SHP77 (cell line): ENCODE measurements at regions not wholly inside any gene's neighbourhood (a gene's known extent, or its start where the extent isn't known, plus 50 kb on each side); places are given as distances from the start of the nearest gene placed in this dataset.

Source experiments
- DNase-seq, 2 experiments: peaks; one replicate each; lab custom pipeline; 2025; lab: John Stamatoyannopoulos, UW

GRCh38 chr7:53965716-53966115, 576.5 kb upstream of the VSTM2A start:
- no peak for DNase-seq

GRCh38 chr7:53983480-53983879, 558.7 kb upstream of the VSTM2A start:
- DNase-seq, result no peak

GRCh38 chr7:53984776-53985175, 557.4 kb upstream of the VSTM2A start:
- DNase-seq, result no peak

- DNase-seq, result no peak
These were observed 553.8 kb upstream of the VSTM2A start for GRCh38 chr7:53988376-53988775.

GRCh38 chr7:53993224-53993623, 549.0 kb upstream of the VSTM2A start:
- peak; percentile 9 to 31 for DNase-seq

- DNase-seq, result no peak
These were observed 545.3 kb upstream of the VSTM2A start for GRCh38 chr7:53996876-53997275.

- no peak for DNase-seq
These were observed 527.4 kb upstream of the VSTM2A start for GRCh38 chr7:54014765-54015164.

GRCh38 chr7:54015251-54015650, 526.9 kb upstream of the VSTM2A start:
- peak in 1 of 2 experiments; percentile 13 for DNase-seq

GRCh38 chr7:54037873-54038272, 504.3 kb upstream of the VSTM2A start:
- no peak for DNase-seq

- no peak for DNase-seq
These were observed 481.5 kb upstream of the VSTM2A start for GRCh38 chr7:54060643-54061042.

- DNase-seq, result no peak
These were observed 475.5 kb upstream of the VSTM2A start for GRCh38 chr7:54066643-54067042.

- DNase-seq, result no peak
These were observed 472.3 kb upstream of the VSTM2A start for GRCh38 chr7:54069843-54070242.

- no peak for DNase-seq
These were observed 469.5 kb upstream of the VSTM2A start for GRCh38 chr7:54072710-54073109.

- no peak for DNase-seq
These were observed 465.6 kb upstream of the VSTM2A start for GRCh38 chr7:54076616-54077015.

- no peak for DNase-seq
These were observed 461.6 kb upstream of the VSTM2A start for GRCh38 chr7:54080525-54080924.

GRCh38 chr7:54080971-54081370, 461.2 kb upstream of the VSTM2A start:
- no peak for DNase-seq

GRCh38 chr7:54084340-54084739, 457.8 kb upstream of the VSTM2A start:
- DNase-seq, result no peak

- no peak for DNase-seq
These were observed 451.4 kb upstream of the VSTM2A start for GRCh38 chr7:54090652-54091213.

GRCh38 chr7:54091322-54091721, 450.9 kb upstream of the VSTM2A start:
- no peak for DNase-seq

GRCh38 chr7:54097886-54098285, 444.3 kb upstream of the VSTM2A start:
- no peak for DNase-seq

- DNase-seq, result no peak
These were observed 432.7 kb upstream of the VSTM2A start for GRCh38 chr7:54109501-54109900.

GRCh38 chr7:54111814-54112511, 430.2 kb upstream of the VSTM2A start:
- DNase-seq, result no peak

GRCh38 chr7:54112567-54112966, 429.6 kb upstream of the VSTM2A start:
- no peak for DNase-seq
